ENCODE measurements at regions not wholly inside any gene's neighbourhood (a gene's known extent, or its start where the extent isn't known, plus 50 kb on each side); places are given as distances from the start of the nearest gene placed in this dataset.
"Not testable (repeated sequence)": the region's sequence is repeated elsewhere in the genome, so short reads cannot be mapped to it uniquely, and the experiment has no call there.

DNA sequence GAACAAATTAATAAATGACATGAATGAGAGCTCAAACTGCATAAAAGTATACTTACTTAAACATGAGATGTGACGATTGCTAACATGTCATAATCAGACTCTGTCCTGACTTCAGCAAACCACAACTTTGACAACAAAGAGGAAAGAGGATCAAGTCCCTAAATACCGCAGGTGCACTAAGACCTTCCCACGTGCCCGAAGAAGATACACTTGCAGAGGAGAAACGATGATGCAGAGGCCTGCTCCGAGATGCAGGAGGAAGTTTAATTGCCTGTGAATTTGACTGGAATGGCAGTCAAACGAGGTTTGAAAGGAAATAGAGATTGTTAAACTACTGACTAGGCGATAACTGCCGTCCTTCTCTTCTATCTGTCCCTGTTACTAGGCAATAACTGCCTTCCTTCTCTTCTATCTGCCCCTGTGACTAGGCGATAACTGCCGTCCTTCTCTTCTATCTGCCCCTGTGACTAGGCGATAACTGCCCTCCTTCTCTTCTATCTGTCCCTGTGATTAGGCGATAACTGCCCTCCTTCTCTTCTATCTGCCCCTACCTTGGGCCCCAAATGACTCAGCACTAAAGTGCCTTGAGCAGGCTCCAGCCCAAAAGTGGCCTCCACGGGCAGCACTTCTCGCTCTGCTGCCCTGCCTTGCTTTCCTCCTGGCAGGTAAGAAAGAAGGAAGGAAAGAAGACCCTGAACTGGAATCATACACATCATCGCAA is 2226.0 kb upstream of the DEFB115 start:
- H3K4me2 ChIP-seq (ENCODE audit: insufficient read depth, low read length); DNase-seq; H3K9ac ChIP-seq (ENCODE audit: low read depth, low read length); H3K36me3 ChIP-seq (ENCODE audit: insufficient read depth, low read length); H2AFZ ChIP-seq (ENCODE audit: low read depth, low read length); H3K27ac ChIP-seq (ENCODE audit: low read length); H3K27me3 ChIP-seq (ENCODE audit: insufficient read depth, low read length, poor library complexity); H4K20me1 ChIP-seq (ENCODE audit: insufficient read depth, low read length); H3K4me3 ChIP-seq (ENCODE audit: low read depth in 1 of 2, low read length in 2 of 2); ATAC-seq (ENCODE audit: insufficient read depth, low read depth); H3K79me2 ChIP-seq (ENCODE audit: insufficient read depth, low read length); H3K9me3 ChIP-seq (ENCODE audit: insufficient read depth, low read length, severe bottlenecking); H3K4me1 ChIP-seq (ENCODE audit: insufficient read depth, low read length): not testable (repeated sequence)

DNA sequence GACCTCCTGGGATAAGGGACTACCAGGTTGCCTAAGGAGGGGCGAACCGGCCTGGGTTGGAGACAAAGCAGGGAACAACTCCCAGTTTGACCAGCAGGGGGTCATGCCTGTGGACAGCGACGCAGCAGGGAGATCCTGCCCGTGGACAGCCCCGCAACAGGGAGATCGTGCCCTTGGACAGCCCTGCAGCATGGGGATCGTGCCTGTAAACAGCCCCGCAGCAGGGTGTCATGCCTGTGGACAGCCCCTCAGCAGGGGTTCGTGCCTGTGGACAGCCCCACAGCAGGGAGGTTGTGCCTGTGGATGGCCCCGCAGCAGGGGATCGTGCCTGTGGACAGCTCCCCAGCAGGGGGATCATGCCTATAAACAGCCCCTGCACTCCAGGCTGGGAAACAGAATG is 2213.2 kb upstream of the DEFB115 start:
- H3K27me3 ChIP-seq (ENCODE audit: insufficient read depth, low read length, poor library complexity); H3K9me3 ChIP-seq (ENCODE audit: insufficient read depth, low read length, severe bottlenecking); H4K20me1 ChIP-seq (ENCODE audit: insufficient read depth, low read length); H3K36me3 ChIP-seq (ENCODE audit: insufficient read depth, low read length); H3K4me2 ChIP-seq (ENCODE audit: insufficient read depth, low read length); H3K9ac ChIP-seq (ENCODE audit: low read depth, low read length); DNase-seq; H3K79me2 ChIP-seq (ENCODE audit: insufficient read depth, low read length); ATAC-seq (ENCODE audit: insufficient read depth, low read depth); H2AFZ ChIP-seq (ENCODE audit: low read depth, low read length); H3K4me3 ChIP-seq (ENCODE audit: low read depth in 1 of 2, low read length in 2 of 2): not testable (repeated sequence)
- H3K27ac ChIP-seq (ENCODE audit: low read length) = peak overlapping the region; percentile 47; the same call in 1 of the 2 replicates
- peaks cover 23% of the 10 kb centered on the region for H3K4me1 ChIP-seq (ENCODE audit: insufficient read depth, low read length)
- TF ChIP-seq, protein P1, sequence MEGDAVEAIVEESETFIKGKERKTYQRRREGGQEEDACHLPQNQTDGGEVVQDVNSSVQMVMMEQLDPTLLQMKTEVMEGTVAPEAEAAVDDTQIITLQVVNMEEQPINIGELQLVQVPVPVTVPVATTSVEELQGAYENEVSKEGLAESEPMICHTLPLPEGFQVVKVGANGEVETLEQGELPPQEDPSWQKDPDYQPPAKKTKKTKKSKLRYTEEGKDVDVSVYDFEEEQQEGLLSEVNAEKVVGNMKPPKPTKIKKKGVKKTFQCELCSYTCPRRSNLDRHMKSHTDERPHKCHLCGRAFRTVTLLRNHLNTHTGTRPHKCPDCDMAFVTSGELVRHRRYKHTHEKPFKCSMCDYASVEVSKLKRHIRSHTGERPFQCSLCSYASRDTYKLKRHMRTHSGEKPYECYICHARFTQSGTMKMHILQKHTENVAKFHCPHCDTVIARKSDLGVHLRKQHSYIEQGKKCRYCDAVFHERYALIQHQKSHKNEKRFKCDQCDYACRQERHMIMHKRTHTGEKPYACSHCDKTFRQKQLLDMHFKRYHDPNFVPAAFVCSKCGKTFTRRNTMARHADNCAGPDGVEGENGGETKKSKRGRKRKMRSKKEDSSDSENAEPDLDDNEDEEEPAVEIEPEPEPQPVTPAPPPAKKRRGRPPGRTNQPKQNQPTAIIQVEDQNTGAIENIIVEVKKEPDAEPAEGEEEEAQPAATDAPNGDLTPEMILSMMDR (IDR thresholded peaks at IDR 0.05; ENCODE audit: borderline replicate concordance, extremely low read depth, low read length, poor library complexity, severe bottlenecking) = peak; percentile 30

DNA sequence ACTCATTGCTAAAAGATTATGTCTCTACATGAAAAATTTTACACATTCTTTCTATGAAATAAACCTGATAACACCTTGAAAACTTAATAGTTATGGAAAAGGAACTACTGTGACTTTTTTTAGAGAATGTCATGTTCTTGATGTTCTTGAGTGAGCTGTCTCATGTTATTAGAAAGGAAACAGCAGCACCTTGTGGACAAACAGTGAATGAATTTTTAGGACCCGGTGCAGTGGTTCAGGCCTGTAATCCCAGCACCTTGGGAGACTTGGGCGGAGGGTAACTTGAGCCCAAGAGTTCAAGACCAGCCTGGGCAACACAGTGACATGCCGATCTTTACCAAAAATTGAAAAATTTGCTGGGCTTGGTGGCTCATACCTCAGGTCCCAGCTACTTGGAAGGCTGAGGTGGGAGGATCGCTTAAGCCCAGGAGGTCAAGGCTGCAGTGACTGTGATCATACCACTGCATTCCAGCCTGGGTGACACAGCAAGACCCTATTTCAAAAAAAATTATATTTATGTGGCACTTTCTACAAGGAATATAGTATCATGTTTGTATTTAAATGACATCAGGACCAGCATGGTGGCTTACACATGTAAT is 2207.4 kb upstream of the DEFB115 start:
- H3K36me3 ChIP-seq (ENCODE audit: insufficient read depth, low read length); H3K4me2 ChIP-seq (ENCODE audit: insufficient read depth, low read length); H3K9me3 ChIP-seq (ENCODE audit: insufficient read depth, low read length, severe bottlenecking); H3K27me3 ChIP-seq (ENCODE audit: insufficient read depth, low read length, poor library complexity); H4K20me1 ChIP-seq (ENCODE audit: insufficient read depth, low read length); H2AFZ ChIP-seq (ENCODE audit: low read depth, low read length); H3K4me3 ChIP-seq (ENCODE audit: low read depth in 1 of 2, low read length in 2 of 2); H3K9ac ChIP-seq (ENCODE audit: low read depth, low read length); ATAC-seq (ENCODE audit: insufficient read depth, low read depth); H3K79me2 ChIP-seq (ENCODE audit: insufficient read depth, low read length); H3K27ac ChIP-seq (ENCODE audit: low read length): not testable (repeated sequence)
- peak; percentile 68 for DNase-seq
- TF ChIP-seq, protein P1 (IDR thresholded peaks at IDR 0.05; ENCODE audit: borderline replicate concordance, extremely low read depth, low read length, poor library complexity, severe bottlenecking) = peak; percentile 68
- H3K4me1 ChIP-seq (ENCODE audit: insufficient read depth, low read length) = peaks cover 30% of the 10 kb centered on the region

GRCh38 chr20:29057866-29058484 is 2199.5 kb upstream of the DEFB115 start:
- H3K4me1 ChIP-seq (ENCODE audit: insufficient read depth, low read length); H3K9me3 ChIP-seq (ENCODE audit: insufficient read depth, low read length, severe bottlenecking); H3K4me3 ChIP-seq (ENCODE audit: low read depth in 1 of 2, low read length in 2 of 2); ATAC-seq (ENCODE audit: insufficient read depth, low read depth); H3K9ac ChIP-seq (ENCODE audit: low read depth, low read length); H3K27ac ChIP-seq (ENCODE audit: low read length); H4K20me1 ChIP-seq (ENCODE audit: insufficient read depth, low read length); H3K27me3 ChIP-seq (ENCODE audit: insufficient read depth, low read length, poor library complexity); H2AFZ ChIP-seq (ENCODE audit: low read depth, low read length); H3K36me3 ChIP-seq (ENCODE audit: insufficient read depth, low read length); DNase-seq; H3K4me2 ChIP-seq (ENCODE audit: insufficient read depth, low read length); H3K79me2 ChIP-seq (ENCODE audit: insufficient read depth, low read length): not testable (repeated sequence)
- TF ChIP-seq, protein P1 (IDR thresholded peaks at IDR 0.05; ENCODE audit: borderline replicate concordance, extremely low read depth, low read length, poor library complexity, severe bottlenecking) = peak; percentile 69

DNA sequence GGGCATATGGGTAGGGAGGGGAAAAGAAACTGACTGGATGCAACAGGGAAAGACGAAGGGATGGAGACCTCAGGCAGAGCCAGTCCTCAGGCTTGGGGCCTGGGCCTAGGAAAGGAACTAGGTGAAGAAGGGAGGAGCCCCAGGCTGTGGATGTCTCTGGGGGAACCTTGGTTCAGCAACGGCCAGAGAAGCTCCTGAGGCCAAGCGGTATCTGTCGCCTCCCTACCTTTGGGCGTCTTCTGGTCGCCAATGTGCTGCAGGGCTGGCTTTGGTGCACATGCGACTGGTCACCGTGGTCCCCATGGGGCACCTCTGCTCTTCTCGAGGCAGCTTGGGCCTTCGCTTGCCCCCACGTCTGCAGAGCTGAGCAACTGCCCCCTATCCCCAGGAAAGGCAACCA is 2195.0 kb upstream of the DEFB115 start:
- H3K4me2 ChIP-seq (ENCODE audit: insufficient read depth, low read length); H3K4me1 ChIP-seq (ENCODE audit: insufficient read depth, low read length); H4K20me1 ChIP-seq (ENCODE audit: insufficient read depth, low read length); ATAC-seq (ENCODE audit: insufficient read depth, low read depth); H3K27me3 ChIP-seq (ENCODE audit: insufficient read depth, low read length, poor library complexity); H3K36me3 ChIP-seq (ENCODE audit: insufficient read depth, low read length); H3K9ac ChIP-seq (ENCODE audit: low read depth, low read length); H2AFZ ChIP-seq (ENCODE audit: low read depth, low read length); DNase-seq; H3K4me3 ChIP-seq (ENCODE audit: low read depth in 1 of 2, low read length in 2 of 2); H3K79me2 ChIP-seq (ENCODE audit: insufficient read depth, low read length); H3K27ac ChIP-seq (ENCODE audit: low read length): not testable (repeated sequence)
- H3K9me3 ChIP-seq (ENCODE audit: insufficient read depth, low read length, severe bottlenecking) = peaks cover 18% of the 10 kb centered on the region

- not testable (repeated sequence) for DNase-seq; H2AFZ ChIP-seq (ENCODE audit: low read depth, low read length); H3K27me3 ChIP-seq (ENCODE audit: insufficient read depth, low read length, poor library complexity); H4K20me1 ChIP-seq (ENCODE audit: insufficient read depth, low read length); H3K27ac ChIP-seq (ENCODE audit: low read length); H3K4me2 ChIP-seq (ENCODE audit: insufficient read depth, low read length); ATAC-seq (ENCODE audit: insufficient read depth, low read depth); H3K4me1 ChIP-seq (ENCODE audit: insufficient read depth, low read length); H3K79me2 ChIP-seq (ENCODE audit: insufficient read depth, low read length); H3K36me3 ChIP-seq (ENCODE audit: insufficient read depth, low read length); H3K4me3 ChIP-seq (ENCODE audit: low read depth in 1 of 2, low read length in 2 of 2); H3K9ac ChIP-seq (ENCODE audit: low read depth, low read length)
- peaks cover 18% of the 10 kb centered on the region for H3K9me3 ChIP-seq (ENCODE audit: insufficient read depth, low read length, severe bottlenecking)
These were observed 2191.1 kb upstream of the DEFB115 start for GRCh38 chr20:29066341-29066740.
